SK-N-SH treated with all-trans-retinoic acid at 6 μM for 48 hours (cell line): ENCODE measurements at regions not wholly inside any gene's neighbourhood (a gene's known extent, or its start where the extent isn't known, plus 50 kb on each side); places are given as distances from the start of the nearest gene placed in this dataset.

Source experiments
- ATAC-seq: fragments of 200-7000 bp; cut with Tn5 transposase; 3 replicates; pipeline ENCODE4 v1.9.1; 2020; ENCODE audit warnings: mild to moderate bottlenecking, moderate library complexity
- ARNTL ChIP-seq: fragments of 450-650 bp; formaldehyde crosslinking; IDR thresholded peaks from 2 replicates; pipeline ENCODE4 v1.5.0; 2020; ENCODE audit warnings: low read depth, mild to moderate bottlenecking, moderate library complexity, borderline replicate concordance
- BACH2 ChIP-seq: fragments of 250-450 bp; sonication (Bioruptor Pico); IDR thresholded peaks from 2 replicates; pipeline ENCODE4 v1.9.0; 2021; ENCODE audit warnings: mild to moderate bottlenecking, borderline replicate concordance
- CSDC2 ChIP-seq: fragments of 250-450 bp; sonication (Bioruptor Pico); IDR thresholded peaks from 2 replicates; pipeline ENCODE4 v1.5.0; 2020; ENCODE audit warnings: mild to moderate bottlenecking, moderate library complexity
- ESRRG ChIP-seq: fragments of 250-450 bp; sonication (Bioruptor Pico); IDR thresholded peaks from 2 replicates; pipeline ENCODE4 v1.6.1; 2021; ENCODE audit warnings: mild to moderate bottlenecking
- ISL1 ChIP-seq: fragments of 250-450 bp; sonication (Bioruptor Pico); IDR thresholded peaks from 2 replicates; pipeline ENCODE4 v2.1.2; 2022; ENCODE audit warnings: mild to moderate bottlenecking, moderate library complexity
- OSR1 ChIP-seq: fragments of 250-450 bp; sonication (Bioruptor Pico); IDR thresholded peaks from 2 replicates; pipeline ENCODE4 v1.8.0; 2022; ENCODE audit warnings: moderate library complexity, mild to moderate bottlenecking, inconsistent platforms
- PPARA ChIP-seq: fragments of 250-450 bp; sonication (Bioruptor Pico); IDR thresholded peaks from 2 replicates; pipeline ENCODE4 v1.5.0; 2020; ENCODE audit warnings: mild to moderate bottlenecking, borderline replicate concordance
- RARB ChIP-seq: fragments of 250-450 bp; sonication (Bioruptor Pico); IDR thresholded peaks from 2 replicates; pipeline ENCODE4 v1.8.0; 2021; ENCODE audit warnings: mild to moderate bottlenecking, moderate library complexity
- SNAI2 ChIP-seq: fragments of 250-450 bp; sonication (Bioruptor Pico); IDR thresholded peaks from 2 replicates; pipeline ENCODE4 v1.5.0; 2020; ENCODE audit warnings: mild to moderate bottlenecking, moderate library complexity
- TCF4 ChIP-seq: fragments of 250-450 bp; sonication (Bioruptor Pico); IDR thresholded peaks from 2 replicates; pipeline ENCODE4 v1.8.0; 2021; ENCODE audit warnings: mild to moderate bottlenecking, moderate library complexity, borderline replicate concordance
- TOX ChIP-seq: fragments of 250-450 bp; sonication (Bioruptor Pico); IDR thresholded peaks from 2 replicates; pipeline ENCODE4 v1.8.0; 2021; ENCODE audit warnings: mild to moderate bottlenecking, moderate library complexity, borderline replicate concordance
- ZC3H10 ChIP-seq: fragments of 250-450 bp; sonication (Bioruptor Pico); IDR thresholded peaks from 2 replicates; pipeline ENCODE4 v1.5.1; 2021; ENCODE audit warnings: mild to moderate bottlenecking, moderate library complexity
- ZFP3 ChIP-seq: fragments of 250-450 bp; sonication (Bioruptor Pico); IDR thresholded peaks from 2 replicates; pipeline ENCODE4 v1.5.0; 2020; ENCODE audit warnings: mild to moderate bottlenecking, moderate library complexity
- ZFP30 ChIP-seq: fragments of 450-650 bp; formaldehyde crosslinking; IDR thresholded peaks from 2 replicates; pipeline ENCODE4 v1.5.0; 2022; ENCODE audit warnings: mild to moderate bottlenecking, moderate library complexity
- ZNF565 ChIP-seq: fragments of 450-650 bp; formaldehyde crosslinking; conservative IDR thresholded peaks from 2 replicates; pipeline ENCODE4 v1.5.0; 2020; ENCODE audit warnings: low read depth, mild to moderate bottlenecking, moderate library complexity
- ZNF70 ChIP-seq: fragments of 450-650 bp; formaldehyde crosslinking; IDR thresholded peaks from 2 replicates; pipeline ENCODE4 v1.5.0; 2020; ENCODE audit warnings: mild to moderate bottlenecking, moderate library complexity
- ZNF8 ChIP-seq: fragments of 450-650 bp; formaldehyde crosslinking; IDR thresholded peaks from 2 replicates; pipeline ENCODE4 v1.5.0; 2020; ENCODE audit warnings: mild to moderate bottlenecking, moderate library complexity
- TF ChIP-seq, protein P1 (sequence below): fragments of 250-450 bp; sonication (Bioruptor Pico); IDR thresholded peaks from 2 replicates; pipeline ENCODE4 v1.5.1; 2021; ENCODE audit warnings: mild to moderate bottlenecking, moderate library complexity
- TF ChIP-seq, protein P2 (sequence below): fragments of 250-450 bp; sonication (Bioruptor Pico); IDR thresholded peaks from 2 replicates; pipeline ENCODE4 v1.8.0; 2021; ENCODE audit warnings: low read depth, mild to moderate bottlenecking, moderate library complexity, borderline replicate concordance
- TF ChIP-seq, protein P3 (sequence below): fragments of 250-450 bp; sonication (Bioruptor Pico); IDR thresholded peaks from 2 replicates; pipeline ENCODE4 v1.5.1; 2020; ENCODE audit warnings: low read depth, mild to moderate bottlenecking, moderate library complexity
- TF ChIP-seq, protein P4 (sequence below): fragments of 250-450 bp; sonication (Bioruptor Pico); IDR thresholded peaks from 2 replicates; pipeline ENCODE4 v1.8.0; 2020; ENCODE audit warnings: mild to moderate bottlenecking, moderate library complexity, borderline replicate concordance
- TF ChIP-seq, protein P5 (sequence below): fragments of 250-450 bp; sonication (Bioruptor Pico); IDR thresholded peaks from 2 replicates; pipeline ENCODE4 v1.5.0; 2020; ENCODE audit warnings: mild to moderate bottlenecking, moderate library complexity

DNA sequence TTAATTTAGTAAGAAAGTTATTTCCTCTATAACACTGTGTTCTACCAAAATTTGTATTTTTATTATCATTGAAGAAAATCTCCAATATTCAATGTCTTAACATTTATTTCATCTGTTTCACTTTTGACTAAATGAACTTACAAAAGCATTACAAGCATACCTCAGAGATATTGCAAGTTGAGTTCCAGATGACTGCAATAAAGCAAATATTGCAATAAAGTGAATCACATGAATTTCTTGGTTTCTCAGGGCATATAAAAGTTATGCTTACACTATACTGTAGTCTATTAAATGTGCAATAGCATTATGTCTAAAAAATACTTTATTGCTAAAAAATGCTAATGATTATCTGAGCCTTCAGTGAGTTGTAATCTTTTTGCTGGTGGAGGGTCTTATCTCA is 78.3 kb downstream of the TTC32 start:
- TF ChIP-seq, protein P1, sequence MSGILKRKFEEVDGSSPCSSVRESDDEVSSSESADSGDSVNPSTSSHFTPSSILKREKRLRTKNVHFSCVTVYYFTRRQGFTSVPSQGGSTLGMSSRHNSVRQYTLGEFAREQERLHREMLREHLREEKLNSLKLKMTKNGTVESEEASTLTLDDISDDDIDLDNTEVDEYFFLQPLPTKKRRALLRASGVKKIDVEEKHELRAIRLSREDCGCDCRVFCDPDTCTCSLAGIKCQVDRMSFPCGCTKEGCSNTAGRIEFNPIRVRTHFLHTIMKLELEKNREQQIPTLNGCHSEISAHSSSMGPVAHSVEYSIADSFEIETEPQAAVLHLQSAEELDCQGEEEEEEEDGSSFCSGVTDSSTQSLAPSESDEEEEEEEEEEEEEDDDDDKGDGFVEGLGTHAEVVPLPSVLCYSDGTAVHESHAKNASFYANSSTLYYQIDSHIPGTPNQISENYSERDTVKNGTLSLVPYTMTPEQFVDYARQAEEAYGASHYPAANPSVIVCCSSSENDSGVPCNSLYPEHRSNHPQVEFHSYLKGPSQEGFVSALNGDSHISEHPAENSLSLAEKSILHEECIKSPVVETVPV (CRISPR knock-in tag) = no peak
- TF ChIP-seq ARNTL (CRISPR knock-in tag) (no peak), ZNF70 (CRISPR knock-in tag) (no peak), CSDC2 (CRISPR knock-in tag) (no peak), SNAI2 (CRISPR knock-in tag) (no peak), TCF4 (no peak), RARB (CRISPR knock-in tag) (no peak), OSR1 (CRISPR knock-in tag) (no peak)
- TF ChIP-seq, protein P2, sequence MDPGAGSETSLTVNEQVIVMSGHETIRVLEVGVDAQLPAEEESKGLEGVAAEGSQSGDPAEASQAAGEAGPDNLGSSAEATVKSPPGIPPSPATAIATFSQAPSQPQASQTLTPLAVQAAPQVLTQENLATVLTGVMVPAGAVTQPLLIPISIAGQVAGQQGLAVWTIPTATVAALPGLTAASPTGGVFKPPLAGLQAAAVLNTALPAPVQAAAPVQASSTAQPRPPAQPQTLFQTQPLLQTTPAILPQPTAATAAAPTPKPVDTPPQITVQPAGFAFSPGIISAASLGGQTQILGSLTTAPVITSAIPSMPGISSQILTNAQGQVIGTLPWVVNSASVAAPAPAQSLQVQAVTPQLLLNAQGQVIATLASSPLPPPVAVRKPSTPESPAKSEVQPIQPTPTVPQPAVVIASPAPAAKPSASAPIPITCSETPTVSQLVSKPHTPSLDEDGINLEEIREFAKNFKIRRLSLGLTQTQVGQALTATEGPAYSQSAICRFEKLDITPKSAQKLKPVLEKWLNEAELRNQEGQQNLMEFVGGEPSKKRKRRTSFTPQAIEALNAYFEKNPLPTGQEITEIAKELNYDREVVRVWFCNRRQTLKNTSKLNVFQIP (CRISPR knock-in tag) = no peak
- TF ChIP-seq, protein P3, sequence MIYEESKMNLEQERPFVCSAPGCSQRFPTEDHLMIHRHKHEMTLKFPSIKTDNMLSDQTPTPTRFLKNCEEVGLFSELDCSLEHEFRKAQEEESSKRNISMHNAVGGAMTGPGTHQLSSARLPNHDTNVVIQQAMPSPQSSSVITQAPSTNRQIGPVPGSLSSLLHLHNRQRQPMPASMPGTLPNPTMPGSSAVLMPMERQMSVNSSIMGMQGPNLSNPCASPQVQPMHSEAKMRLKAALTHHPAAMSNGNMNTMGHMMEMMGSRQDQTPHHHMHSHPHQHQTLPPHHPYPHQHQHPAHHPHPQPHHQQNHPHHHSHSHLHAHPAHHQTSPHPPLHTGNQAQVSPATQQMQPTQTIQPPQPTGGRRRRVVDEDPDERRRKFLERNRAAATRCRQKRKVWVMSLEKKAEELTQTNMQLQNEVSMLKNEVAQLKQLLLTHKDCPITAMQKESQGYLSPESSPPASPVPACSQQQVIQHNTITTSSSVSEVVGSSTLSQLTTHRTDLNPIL = no peak
- TF ChIP-seq, all 23 proteins: peak for 0
- no peak for ATAC-seq

DNA sequence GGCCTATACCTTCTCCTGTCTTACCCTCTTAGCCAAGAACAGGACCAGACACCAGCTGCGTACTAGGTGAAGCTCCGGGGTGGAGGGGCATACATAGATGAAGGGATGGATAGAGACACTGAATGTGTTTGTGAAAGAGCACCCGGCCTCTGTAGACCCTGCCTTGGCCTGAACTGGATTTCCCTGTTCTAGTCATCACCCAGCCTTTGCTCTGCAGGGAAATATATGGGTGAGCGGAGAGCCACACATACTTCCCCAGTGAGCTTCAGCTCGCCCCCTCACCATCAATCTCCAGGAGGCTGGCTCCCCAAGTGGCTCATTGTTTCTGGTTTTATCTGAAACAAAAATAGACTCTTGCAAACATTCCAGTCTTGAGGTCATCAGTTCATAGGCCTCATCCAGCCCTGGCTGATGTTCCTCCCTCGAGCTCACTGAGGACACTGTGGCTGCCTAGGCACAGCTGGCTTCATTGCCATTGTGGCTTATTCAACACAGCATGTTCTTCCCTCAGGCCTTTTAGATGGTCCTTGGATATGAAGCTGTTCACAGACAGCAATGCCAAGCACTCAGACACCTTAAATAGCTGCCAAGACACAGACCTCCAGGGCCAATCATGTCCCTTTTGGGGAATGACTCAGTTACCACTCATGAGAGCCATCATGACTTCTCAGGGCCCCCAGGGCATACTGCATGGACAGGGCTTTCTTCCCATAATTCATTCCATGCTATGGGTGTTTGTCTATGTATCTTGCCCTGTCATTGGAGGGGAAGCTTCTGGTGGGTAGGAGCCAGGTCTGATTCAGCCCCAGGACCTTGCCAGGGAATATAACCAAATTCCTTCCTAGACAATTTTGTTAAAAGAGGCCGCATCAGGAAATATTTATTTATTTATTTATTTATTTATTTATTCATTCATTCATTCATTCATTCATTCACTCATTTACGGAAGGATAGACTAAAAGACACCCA is 82.4 kb downstream of the TTC32 start:
- no peak; the same call in 2 of the 3 replicates for ATAC-seq
- no peak for TF ChIP-seq ZNF70 (CRISPR knock-in tag)
- TF ChIP-seq, protein P4, sequence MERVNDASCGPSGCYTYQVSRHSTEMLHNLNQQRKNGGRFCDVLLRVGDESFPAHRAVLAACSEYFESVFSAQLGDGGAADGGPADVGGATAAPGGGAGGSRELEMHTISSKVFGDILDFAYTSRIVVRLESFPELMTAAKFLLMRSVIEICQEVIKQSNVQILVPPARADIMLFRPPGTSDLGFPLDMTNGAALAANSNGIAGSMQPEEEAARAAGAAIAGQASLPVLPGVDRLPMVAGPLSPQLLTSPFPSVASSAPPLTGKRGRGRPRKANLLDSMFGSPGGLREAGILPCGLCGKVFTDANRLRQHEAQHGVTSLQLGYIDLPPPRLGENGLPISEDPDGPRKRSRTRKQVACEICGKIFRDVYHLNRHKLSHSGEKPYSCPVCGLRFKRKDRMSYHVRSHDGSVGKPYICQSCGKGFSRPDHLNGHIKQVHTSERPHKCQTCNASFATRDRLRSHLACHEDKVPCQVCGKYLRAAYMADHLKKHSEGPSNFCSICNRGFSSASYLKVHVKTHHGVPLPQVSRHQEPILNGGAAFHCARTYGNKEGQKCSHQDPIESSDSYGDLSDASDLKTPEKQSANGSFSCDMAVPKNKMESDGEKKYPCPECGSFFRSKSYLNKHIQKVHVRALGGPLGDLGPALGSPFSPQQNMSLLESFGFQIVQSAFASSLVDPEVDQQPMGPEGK (CRISPR knock-in tag) = no peak
- no peak for TF ChIP-seq ZNF565 (CRISPR knock-in tag)
- no peak for TF ChIP-seq PPARA
- no peak for TF ChIP-seq ESRRG (CRISPR knock-in tag)
- TF ChIP-seq ARNTL (CRISPR knock-in tag) = no peak
- no peak for TF ChIP-seq ZFP30 (CRISPR knock-in tag)
- TF ChIP-seq, protein P3 = no peak
- no peak for TF ChIP-seq ZNF8
- TF ChIP-seq, protein P5, sequence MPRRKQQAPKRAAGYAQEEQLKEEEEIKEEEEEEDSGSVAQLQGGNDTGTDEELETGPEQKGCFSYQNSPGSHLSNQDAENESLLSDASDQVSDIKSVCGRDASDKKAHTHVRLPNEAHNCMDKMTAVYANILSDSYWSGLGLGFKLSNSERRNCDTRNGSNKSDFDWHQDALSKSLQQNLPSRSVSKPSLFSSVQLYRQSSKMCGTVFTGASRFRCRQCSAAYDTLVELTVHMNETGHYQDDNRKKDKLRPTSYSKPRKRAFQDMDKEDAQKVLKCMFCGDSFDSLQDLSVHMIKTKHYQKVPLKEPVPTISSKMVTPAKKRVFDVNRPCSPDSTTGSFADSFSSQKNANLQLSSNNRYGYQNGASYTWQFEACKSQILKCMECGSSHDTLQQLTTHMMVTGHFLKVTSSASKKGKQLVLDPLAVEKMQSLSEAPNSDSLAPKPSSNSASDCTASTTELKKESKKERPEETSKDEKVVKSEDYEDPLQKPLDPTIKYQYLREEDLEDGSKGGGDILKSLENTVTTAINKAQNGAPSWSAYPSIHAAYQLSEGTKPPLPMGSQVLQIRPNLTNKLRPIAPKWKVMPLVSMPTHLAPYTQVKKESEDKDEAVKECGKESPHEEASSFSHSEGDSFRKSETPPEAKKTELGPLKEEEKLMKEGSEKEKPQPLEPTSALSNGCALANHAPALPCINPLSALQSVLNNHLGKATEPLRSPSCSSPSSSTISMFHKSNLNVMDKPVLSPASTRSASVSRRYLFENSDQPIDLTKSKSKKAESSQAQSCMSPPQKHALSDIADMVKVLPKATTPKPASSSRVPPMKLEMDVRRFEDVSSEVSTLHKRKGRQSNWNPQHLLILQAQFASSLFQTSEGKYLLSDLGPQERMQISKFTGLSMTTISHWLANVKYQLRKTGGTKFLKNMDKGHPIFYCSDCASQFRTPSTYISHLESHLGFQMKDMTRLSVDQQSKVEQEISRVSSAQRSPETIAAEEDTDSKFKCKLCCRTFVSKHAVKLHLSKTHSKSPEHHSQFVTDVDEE (CRISPR knock-in tag) = no peak
- TF ChIP-seq CSDC2 (CRISPR knock-in tag) = no peak
- no peak for TF ChIP-seq ZC3H10
- TF ChIP-seq BACH2 (CRISPR knock-in tag) = no peak
- TF ChIP-seq, protein P2 (CRISPR knock-in tag) = no peak
- TF ChIP-seq ISL1 = no peak
- no peak for TF ChIP-seq SNAI2 (CRISPR knock-in tag)
- TF ChIP-seq ZFP3 = no peak
- no peak for TF ChIP-seq TOX
- TF ChIP-seq OSR1 (CRISPR knock-in tag) = no peak
- TF ChIP-seq, protein P1 (CRISPR knock-in tag) = no peak
